ENCODE measurements at regions not wholly inside any gene's neighbourhood (a gene's known extent, or its start where the extent isn't known, plus 50 kb on each side); places are given as distances from the start of the nearest gene placed in this dataset.
"Not testable (repeated sequence)": the region's sequence is repeated elsewhere in the genome, so short reads cannot be mapped to it uniquely, and the experiment has no call there.

GRCh38 chr5:39919876-39920275 lies 495.1 kb upstream of the DAB2 start:
- DNase-seq (no peak), ATAC-seq (no peak)
- H3K4me3 ChIP-seq, result no peak overlapping the region
- no peaks in the 10 kb centered on the region for H3K9me3 ChIP-seq
- intact Hi-C loops (cut with DNase I, micrococcal nuclease), result no loop called here
- H3K4me1 ChIP-seq (ENCODE audit: low read depth), result no peaks in the 10 kb centered on the region
- TF ChIP-seq, protein P1, sequence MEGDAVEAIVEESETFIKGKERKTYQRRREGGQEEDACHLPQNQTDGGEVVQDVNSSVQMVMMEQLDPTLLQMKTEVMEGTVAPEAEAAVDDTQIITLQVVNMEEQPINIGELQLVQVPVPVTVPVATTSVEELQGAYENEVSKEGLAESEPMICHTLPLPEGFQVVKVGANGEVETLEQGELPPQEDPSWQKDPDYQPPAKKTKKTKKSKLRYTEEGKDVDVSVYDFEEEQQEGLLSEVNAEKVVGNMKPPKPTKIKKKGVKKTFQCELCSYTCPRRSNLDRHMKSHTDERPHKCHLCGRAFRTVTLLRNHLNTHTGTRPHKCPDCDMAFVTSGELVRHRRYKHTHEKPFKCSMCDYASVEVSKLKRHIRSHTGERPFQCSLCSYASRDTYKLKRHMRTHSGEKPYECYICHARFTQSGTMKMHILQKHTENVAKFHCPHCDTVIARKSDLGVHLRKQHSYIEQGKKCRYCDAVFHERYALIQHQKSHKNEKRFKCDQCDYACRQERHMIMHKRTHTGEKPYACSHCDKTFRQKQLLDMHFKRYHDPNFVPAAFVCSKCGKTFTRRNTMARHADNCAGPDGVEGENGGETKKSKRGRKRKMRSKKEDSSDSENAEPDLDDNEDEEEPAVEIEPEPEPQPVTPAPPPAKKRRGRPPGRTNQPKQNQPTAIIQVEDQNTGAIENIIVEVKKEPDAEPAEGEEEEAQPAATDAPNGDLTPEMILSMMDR (IDR thresholded peaks at IDR 0.05), result no peak
- no peaks in the 10 kb centered on the region for H3K36me3 ChIP-seq (ENCODE audit: low read depth)

DNA sequence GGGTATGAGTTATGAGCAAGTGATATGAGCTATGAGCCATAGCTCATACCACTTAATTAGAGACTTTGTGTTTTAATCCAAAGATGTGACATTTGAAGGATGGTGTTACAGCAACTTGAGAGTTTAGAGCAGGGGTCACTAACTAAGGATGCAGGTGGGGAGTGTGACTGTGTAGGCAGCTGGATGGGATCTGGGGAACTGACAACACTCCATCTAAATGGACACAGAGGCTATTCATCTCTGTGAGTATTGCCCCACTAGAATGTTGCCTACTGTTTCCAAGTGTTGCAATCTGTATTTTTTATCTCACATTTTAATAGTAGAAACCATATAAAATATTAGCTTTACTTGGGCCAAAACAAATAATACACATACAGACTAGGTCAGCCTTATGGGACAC lies 488.1 kb upstream of the DAB2 start:
- DNase-seq, result no peak

DNA sequence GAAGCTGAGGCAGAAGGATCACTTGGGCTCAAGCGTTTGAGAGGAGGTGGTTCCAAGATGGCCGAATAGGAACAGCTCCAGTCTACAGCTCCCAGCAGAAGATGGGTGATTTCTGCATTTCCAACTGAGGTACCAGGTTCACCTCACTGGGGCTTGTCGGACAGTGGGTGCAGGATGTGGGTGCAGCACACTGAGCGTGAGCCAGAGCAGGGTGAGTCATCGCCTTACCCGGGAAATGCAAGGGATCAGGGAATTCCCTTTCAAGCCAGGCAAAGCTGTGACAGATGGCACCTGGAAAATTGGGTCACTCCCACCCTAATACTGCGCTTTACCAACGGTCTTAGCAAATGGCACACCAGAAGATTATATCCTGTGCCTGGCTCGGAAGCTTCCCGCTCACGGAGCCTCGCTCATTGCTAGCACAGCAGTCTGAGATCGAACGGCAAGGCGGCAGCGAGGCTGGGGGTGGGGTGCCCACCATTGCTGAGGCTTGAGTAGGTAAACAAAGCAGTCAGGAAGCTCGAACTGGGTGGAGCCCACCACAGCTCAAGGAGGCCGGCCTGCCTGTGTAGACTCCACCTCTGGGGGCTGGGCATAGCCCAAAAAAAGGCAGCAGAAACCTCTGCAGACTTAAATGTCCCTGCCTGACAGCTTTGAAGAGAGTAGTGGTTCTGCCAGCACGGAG lies 482.6 kb upstream of the DAB2 start:
- H3K9me3 ChIP-seq; H3K4me1 ChIP-seq (ENCODE audit: low read depth); H3K36me3 ChIP-seq (ENCODE audit: low read depth); H3K4me3 ChIP-seq; ATAC-seq; intact Hi-C loops (cut with DNase I, micrococcal nuclease): not testable (repeated sequence)
- DNase-seq, result peak in 1 of 3 donors; percentile 29

More for the DNA sequence above, 488.1 kb upstream of the DAB2 start:
- no peak overlapping the region for H3K4me3 ChIP-seq
- intact Hi-C loops (cut with DNase I, micrococcal nuclease), result no loop called here
- no peak for ATAC-seq
- TF ChIP-seq, protein P1 (IDR thresholded peaks at IDR 0.05), result no peak
- H3K4me1 ChIP-seq (ENCODE audit: low read depth), result no peaks in the 10 kb centered on the region
- no peaks in the 10 kb centered on the region for H3K9me3 ChIP-seq
- H3K36me3 ChIP-seq (ENCODE audit: low read depth), result no peaks in the 10 kb centered on the region

- H3K4me3 ChIP-seq, result no peak overlapping the region
- TF ChIP-seq, protein P1 (IDR thresholded peaks at IDR 0.05), result no peak
- no peak for DNase-seq
- no peak for ATAC-seq
- intact Hi-C loops (cut with DNase I, micrococcal nuclease), result no loop called here
- no peaks in the 10 kb centered on the region for H3K9me3 ChIP-seq
- no peaks in the 10 kb centered on the region for H3K4me1 ChIP-seq (ENCODE audit: low read depth)
- H3K36me3 ChIP-seq (ENCODE audit: low read depth), result no peaks in the 10 kb centered on the region
Observed at GRCh38 chr5:39906146-39906545, 481.4 kb upstream of the DAB2 start.

GRCh38 chr5:39905356-39905755 lies 480.6 kb upstream of the DAB2 start:
- intact Hi-C loops (cut with DNase I, micrococcal nuclease), result no loop called here
- H3K4me3 ChIP-seq, result no peak overlapping the region
- ATAC-seq, result no peak
- no peak for DNase-seq
- H3K36me3 ChIP-seq (ENCODE audit: low read depth), result no peaks in the 10 kb centered on the region
- H3K9me3 ChIP-seq, result no peaks in the 10 kb centered on the region
- TF ChIP-seq, protein P1 (IDR thresholded peaks at IDR 0.05), result no peak
- no peaks in the 10 kb centered on the region for H3K4me1 ChIP-seq (ENCODE audit: low read depth)

DNA sequence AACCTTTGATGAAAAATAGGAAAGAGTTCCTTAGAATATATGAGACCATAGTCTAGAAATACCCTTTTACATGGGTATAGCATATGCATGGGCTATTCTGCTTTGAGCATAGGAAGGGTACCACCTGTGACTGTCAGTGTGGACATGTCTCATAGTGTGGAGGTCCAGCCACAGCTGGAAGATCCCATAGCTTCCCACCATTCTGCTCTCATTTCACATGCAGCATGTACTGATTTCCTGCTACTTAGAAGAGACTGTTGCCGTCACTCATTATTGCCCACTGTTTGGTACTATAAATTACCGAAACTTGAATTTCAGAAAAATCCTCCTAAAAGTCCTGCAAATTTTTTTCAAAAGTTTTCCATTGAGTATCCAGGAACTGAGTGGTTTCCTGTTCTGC lies 477.8 kb upstream of the DAB2 start:
- intact Hi-C loops (cut with DNase I, micrococcal nuclease), result no loop called here
- Histone ChIP-seq H3K4me3 (no peak overlapping the region), H3K36me3 (ENCODE audit: low read depth) (no peaks in the 10 kb centered on the region), H3K4me1 (ENCODE audit: low read depth) (no peaks in the 10 kb centered on the region), H3K9me3 (no peaks in the 10 kb centered on the region)
- TF ChIP-seq, protein P1 (IDR thresholded peaks at IDR 0.05), result no peak
- no peak for ATAC-seq
- no peak for DNase-seq
